ENCODE measurements at regions not wholly inside any gene's neighbourhood (a gene's known extent, or its start where the extent isn't known, plus 50 kb on each side); places are given as distances from the start of the nearest gene placed in this dataset.

- H3K36me3 Mint-ChIP-seq (ENCODE audit: insufficient read depth, unreplicated experiment): no peaks in the 10 kb centered on the region
- POLR2A ChIA-PET: no interaction called here
- intact Hi-C loops (cut with micrococcal nuclease; ENCODE audit: unreplicated experiment): no loop called here
These were observed 177.9 kb downstream of the PHLDA1 start for GRCh38 chr12:75853626-75854025.

DNA sequence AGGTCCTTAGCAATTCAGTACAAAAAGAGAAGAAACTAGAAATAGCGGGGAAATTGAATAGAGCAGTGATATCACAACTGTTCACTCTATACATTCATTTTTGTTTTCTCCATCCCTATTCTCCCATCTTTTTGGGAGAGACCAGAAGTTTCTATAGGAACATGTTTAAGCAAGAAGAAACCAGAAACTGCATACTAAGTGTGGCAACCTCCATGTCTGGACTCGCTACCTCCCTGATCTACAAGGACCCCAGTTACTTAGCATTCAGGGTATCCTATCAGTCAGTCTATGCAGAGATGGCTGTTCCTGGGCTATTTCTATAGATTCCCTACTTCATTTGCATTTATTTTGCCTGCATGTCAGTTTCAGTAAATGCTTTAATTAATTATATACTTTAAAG lies 178.6 kb downstream of the PHLDA1 start:
- intact Hi-C loops (cut with micrococcal nuclease; ENCODE audit: unreplicated experiment): no loop called here
- TF ChIP-seq CTCF (IDR thresholded peaks at IDR 0.05; ENCODE audit: insufficient read depth in 1 of 2, low read depth in 1 of 2, low read length in 1 of 2, severe bottlenecking in 1 of 2, unreplicated experiment in 1 of 2): no peak
- Mint-ChIP-seq H3K9me3 (ENCODE audit: unreplicated experiment) (no peaks in the 10 kb centered on the region), H3K4me3 (ENCODE audit: unreplicated experiment) (no peak overlapping the region), H3K36me3 (ENCODE audit: insufficient read depth, unreplicated experiment) (no peaks in the 10 kb centered on the region), H3K4me1 (ENCODE audit: low read depth, unreplicated experiment) (peaks cover 21% of the 10 kb centered on the region), H3K27me3 (ENCODE audit: insufficient read depth, unreplicated experiment) (no peaks in the 10 kb centered on the region), H3K27ac (ENCODE audit: unreplicated experiment) (no peak overlapping the region)
- POLR2A ChIA-PET: no interaction called here
- Histone ChIP-seq H3K27me3 (replicated peaks; ENCODE audit: control insufficient read depth, insufficient read depth, low read length) (no peaks in the 10 kb centered on the region), H3K4me3 (ENCODE audit: low read depth, low read length) (no peak overlapping the region), H3K36me3 (ENCODE audit: control insufficient read depth, insufficient read depth, low read length) (no peaks in the 10 kb centered on the region), H3K9me3 (no peaks in the 10 kb centered on the region), H3K4me1 (no peaks in the 10 kb centered on the region; the same call in 1 of the 2 replicates)
- CTCF ChIA-PET: no interaction called here
- BruUV-seq (replicated peaks): no TSS peak
- DNase-seq: no peak

More at GRCh38 chr12:75853626-75854025, 177.9 kb downstream of the PHLDA1 start:
- Histone ChIP-seq H3K36me3 (ENCODE audit: control insufficient read depth, insufficient read depth, low read length) (no peaks in the 10 kb centered on the region), H3K9me3 (no peaks in the 10 kb centered on the region), H3K4me1 (no peaks in the 10 kb centered on the region; the same call in 1 of the 2 replicates), H3K27me3 (replicated peaks; ENCODE audit: control insufficient read depth, insufficient read depth, low read length) (no peaks in the 10 kb centered on the region), H3K4me3 (ENCODE audit: low read depth, low read length) (no peak overlapping the region)
- no peaks in the 10 kb centered on the region for H3K27me3 Mint-ChIP-seq (ENCODE audit: insufficient read depth, unreplicated experiment)
- peaks cover 21% of the 10 kb centered on the region for H3K4me1 Mint-ChIP-seq (ENCODE audit: low read depth, unreplicated experiment)
- BruUV-seq (replicated peaks): no TSS peak
- no peak overlapping the region for H3K27ac Mint-ChIP-seq (ENCODE audit: unreplicated experiment)
- H3K4me3 Mint-ChIP-seq (ENCODE audit: unreplicated experiment): no peak overlapping the region
- TF ChIP-seq CTCF (IDR thresholded peaks at IDR 0.05; ENCODE audit: insufficient read depth in 1 of 2, low read depth in 1 of 2, low read length in 1 of 2, severe bottlenecking in 1 of 2, unreplicated experiment in 1 of 2): no peak
- no peak for DNase-seq
- CTCF ChIA-PET: no interaction called here
- no peaks in the 10 kb centered on the region for H3K9me3 Mint-ChIP-seq (ENCODE audit: unreplicated experiment)

- Mint-ChIP-seq H3K27me3 (ENCODE audit: insufficient read depth, unreplicated experiment) (no peaks in the 10 kb centered on the region), H3K4me3 (ENCODE audit: unreplicated experiment) (no peak overlapping the region), H3K36me3 (ENCODE audit: insufficient read depth, unreplicated experiment) (no peaks in the 10 kb centered on the region), H3K4me1 (ENCODE audit: low read depth, unreplicated experiment) (peaks cover 21% of the 10 kb centered on the region), H3K27ac (ENCODE audit: unreplicated experiment) (no peak overlapping the region), H3K9me3 (ENCODE audit: unreplicated experiment) (no peaks in the 10 kb centered on the region)
- Histone ChIP-seq H3K27me3 (replicated peaks; ENCODE audit: control insufficient read depth, insufficient read depth, low read length) (no peaks in the 10 kb centered on the region), H3K9me3 (no peaks in the 10 kb centered on the region), H3K4me3 (ENCODE audit: low read depth, low read length) (no peak overlapping the region), H3K36me3 (ENCODE audit: control insufficient read depth, insufficient read depth, low read length) (no peaks in the 10 kb centered on the region), H3K4me1 (no peaks in the 10 kb centered on the region; the same call in 1 of the 2 replicates)
- no peak for DNase-seq
- CTCF ChIA-PET: no interaction called here
- no TSS peak for BruUV-seq (replicated peaks)
- intact Hi-C loops (cut with micrococcal nuclease; ENCODE audit: unreplicated experiment): no loop called here
- POLR2A ChIA-PET: no interaction called here
- no peak for TF ChIP-seq CTCF (IDR thresholded peaks at IDR 0.05; ENCODE audit: insufficient read depth in 1 of 2, low read depth in 1 of 2, low read length in 1 of 2, severe bottlenecking in 1 of 2, unreplicated experiment in 1 of 2)
These were observed 179.4 kb downstream of the PHLDA1 start for GRCh38 chr12:75852143-75852542.
